ENCODE measurements at regions not wholly inside any gene's neighbourhood (a gene's known extent, or its start where the extent isn't known, plus 50 kb on each side); places are given as distances from the start of the nearest gene placed in this dataset.
"Not testable (repeated sequence)": the region's sequence is repeated elsewhere in the genome, so short reads cannot be mapped to it uniquely, and the experiment has no call there.

DNA sequence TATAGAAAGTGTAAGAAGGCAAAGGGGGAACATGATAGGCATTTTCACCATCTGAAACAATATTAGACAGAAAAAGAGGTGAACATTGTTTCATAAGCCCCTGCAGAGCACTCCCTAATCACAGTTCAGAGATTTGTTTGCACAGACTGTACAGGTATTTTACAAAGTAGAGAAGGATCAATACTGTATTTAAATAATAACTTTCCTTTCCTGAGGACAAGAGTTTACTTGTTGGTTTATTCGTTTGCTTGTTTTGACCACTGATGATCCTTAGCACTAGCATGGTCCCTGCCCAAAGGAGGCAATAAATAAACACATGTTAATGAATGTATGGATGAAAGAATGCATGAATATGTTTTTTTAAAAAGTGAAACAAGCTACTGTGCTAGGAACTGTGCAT is 690.1 kb upstream of the COBL start:
- DNase-seq: no peak

DNA sequence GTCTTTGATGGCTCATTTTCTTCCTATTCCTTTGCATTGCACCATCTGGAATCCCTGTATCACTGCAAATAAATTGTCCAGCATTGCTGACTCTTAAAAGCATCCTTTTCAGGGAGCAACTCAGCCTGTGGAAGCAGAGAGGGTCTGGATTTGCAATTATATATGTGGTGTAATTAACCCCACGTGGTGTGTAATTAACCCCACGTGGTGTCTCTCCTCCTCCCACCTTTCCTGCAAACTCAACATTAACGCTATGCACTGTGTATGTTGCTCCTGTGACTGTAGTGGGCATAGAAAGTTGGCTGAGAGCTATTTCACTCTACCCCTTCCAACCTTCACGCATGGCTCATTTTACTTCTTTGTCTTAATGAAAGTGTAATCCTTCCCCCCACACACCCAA is 689.0 kb upstream of the COBL start:
- no peak for DNase-seq

DNA sequence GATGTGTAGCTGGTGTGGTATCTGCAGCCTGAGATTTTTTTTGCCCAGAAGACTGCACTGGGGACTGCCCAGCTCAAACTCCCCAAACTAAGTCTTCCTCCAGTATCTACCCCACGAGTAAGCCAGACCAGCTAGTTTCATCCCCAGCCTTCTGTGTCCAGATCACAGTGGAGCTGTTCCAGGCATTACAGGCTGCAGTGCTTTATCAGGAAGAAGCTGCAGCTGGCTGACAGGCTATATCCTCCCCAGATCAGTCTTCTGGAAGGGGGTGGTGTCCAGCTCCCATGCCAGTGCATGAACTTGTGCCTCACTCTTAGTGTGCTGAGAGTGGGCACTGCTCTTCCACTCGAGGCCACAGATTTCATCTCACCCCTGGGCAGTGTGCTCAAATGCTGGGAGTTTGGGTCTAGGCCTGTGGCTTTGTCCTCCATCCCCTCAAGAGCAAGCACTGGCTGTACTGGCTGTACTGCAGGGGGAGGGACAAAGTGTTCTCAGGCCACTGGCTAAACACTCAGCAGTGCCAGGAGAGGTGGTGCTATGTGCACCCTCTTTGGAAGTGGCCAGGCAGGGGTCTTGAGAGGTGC is 679.1 kb upstream of the COBL start:
- DNase-seq: no peak

DNA sequence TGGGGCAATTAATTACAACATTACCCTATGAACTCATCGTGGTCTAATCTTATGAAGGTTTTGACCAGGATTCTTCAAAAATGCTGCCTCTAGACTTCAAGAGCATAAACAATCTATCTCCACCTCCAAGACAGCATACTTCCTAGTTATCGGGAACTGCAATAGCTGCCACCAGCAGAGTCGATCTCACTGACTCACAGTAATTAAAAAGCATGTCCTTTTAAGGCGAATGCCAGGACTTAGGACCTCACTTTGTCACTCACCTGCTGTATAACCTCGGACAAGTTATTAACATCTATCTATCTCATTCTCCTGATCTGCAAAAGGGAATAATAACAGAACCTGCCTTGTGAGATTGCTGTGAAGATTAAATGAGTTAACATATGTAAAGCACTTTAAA is 666.0 kb upstream of the COBL start:
- no peak for DNase-seq

DNA sequence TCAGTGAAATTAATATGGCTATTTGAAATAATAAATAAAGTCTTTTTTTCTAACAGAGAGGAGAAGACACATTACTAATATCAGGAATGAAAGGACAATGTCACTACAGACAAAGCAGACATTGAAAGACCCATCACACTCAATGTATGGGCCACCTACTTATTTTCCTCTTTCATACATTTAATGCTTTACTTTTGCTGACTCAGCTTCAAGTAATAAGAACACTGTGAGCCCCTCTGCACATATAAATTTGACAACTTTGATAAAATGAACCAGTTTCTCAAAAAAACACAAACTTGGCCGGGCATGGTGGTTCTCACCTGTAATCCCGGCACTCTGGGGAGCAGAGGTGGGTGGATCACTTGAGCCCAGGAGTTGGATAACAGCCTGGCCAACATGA is 664.2 kb upstream of the COBL start:
- DNase-seq: no peak

DNA sequence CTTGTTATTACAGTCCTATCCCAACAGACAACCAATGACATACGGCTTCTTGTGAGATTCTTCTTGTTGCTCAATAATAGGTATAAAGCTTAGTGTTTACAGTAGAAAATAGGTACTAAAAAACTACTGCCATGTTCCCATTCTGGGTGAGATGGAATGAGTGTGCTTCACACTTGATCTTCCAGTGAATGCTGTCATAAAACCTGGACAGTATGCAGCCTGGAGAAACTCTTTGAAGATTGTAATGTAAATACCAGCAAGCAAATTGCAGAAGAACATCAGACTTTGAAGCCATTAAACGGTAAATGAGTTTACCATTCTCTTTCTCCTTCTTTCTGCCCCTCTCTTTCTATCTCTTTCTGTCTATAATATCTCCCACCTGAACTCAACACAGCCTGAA is 663.7 kb upstream of the COBL start:
- DNase-seq: no peak

DNA sequence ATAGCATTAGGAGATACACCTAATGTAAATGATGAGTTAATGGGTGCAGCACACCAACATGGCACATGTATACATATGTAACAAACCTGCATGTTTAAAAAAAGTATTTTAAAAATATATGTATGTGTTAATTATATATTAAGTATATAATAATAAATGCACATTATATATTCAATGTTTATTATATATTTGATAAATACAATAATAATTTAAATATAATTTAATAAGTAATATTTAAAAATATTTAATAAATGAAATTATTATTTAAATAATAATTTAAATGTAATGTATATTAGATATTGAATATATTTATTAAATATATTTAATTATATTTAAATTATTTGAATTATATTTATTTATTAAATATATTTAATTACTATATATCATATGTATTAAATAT is 661.3 kb upstream of the COBL start:
- no peak for DNase-seq

DNA sequence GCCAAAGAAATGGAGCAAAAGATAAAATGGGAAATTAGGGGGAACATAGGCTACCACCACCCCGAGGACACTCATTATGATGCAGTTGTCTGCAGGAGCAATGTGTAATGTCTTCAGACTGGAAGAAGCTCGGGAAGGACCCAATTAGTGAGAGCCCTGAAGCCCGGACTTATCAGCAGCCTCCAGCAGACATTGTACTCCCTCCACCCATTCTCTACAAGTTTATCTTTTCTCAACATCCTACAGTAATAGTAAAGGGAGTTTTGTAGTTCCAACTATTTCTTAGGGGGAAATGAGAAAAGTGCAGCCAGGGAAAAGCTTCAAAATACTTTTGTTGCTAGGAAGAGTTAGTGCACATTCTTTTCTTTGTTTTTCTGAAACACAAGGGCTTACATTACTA is 657.3 kb upstream of the COBL start:
- no peak for DNase-seq

DNA sequence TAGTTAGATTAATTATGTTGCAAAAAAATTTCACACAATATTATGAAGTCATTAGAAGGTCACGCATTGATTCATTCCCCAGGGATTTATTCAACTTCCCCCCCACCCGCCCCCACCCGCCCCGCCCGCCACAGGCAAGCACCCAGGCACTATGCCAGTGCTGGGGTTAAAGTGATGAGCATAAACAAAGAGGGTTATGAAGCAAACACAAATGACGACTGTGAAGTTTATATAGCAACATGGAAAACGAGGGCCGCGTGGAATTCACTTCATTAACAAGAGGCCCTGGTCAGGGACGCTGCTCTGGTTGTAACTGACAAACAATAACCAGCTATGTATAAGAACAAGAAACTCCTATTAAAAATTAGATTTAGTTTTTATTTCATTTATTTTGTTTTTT is 656.5 kb upstream of the COBL start:
- DNase-seq: no peak

DNA sequence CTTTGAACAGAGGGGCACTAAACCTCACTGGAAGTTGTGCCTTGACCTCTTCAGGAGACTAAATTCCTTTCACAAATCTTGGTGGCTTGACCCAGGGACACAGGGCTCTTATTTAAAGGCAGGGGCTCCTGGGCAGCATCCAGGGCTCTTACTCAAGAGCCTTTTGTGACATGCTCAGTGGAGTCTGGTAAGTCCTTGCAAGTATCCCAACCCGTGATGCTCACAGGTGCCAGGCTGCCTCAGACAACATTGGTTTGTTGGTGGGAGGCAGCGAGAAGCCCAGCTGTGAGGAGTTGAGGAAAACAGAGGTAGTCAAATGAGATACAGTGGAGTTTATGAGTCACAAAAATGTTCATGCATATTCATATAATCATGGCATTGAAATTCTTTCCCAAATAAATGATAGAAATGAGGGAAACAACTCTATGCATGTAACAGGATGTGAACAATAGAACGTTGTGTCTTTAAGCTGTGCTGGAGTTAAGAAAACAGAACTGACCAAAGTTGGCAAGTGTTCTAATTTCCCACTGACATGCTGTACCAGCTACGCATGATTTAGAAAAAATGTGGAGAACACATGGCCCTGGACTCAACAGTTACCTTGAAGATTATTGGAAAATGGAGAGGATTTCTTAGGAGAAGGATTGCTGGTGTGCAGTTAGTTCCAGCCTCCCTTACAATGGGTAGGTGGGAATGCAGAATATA is 654.5 kb upstream of the COBL start:
- no peak for DNase-seq

DNA sequence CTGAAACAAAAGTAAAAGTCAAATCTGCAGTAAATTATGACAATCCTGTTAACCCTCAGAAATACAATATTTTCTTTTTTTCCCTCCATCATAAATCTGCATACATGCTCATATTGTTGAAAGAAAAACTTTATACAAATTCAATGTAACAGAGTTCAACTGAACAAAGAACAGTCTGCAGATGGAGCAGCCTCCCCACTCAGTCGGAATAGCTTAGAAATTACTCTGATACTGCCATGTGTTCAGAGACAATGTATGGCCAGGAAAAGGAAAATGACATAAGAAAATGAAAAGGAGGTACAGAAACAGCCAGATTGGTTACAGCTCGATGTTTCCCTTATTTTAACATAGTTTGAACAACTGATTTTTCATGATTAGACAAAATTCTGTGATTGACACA is 651.9 kb upstream of the COBL start:
- DNase-seq: no peak

DNA sequence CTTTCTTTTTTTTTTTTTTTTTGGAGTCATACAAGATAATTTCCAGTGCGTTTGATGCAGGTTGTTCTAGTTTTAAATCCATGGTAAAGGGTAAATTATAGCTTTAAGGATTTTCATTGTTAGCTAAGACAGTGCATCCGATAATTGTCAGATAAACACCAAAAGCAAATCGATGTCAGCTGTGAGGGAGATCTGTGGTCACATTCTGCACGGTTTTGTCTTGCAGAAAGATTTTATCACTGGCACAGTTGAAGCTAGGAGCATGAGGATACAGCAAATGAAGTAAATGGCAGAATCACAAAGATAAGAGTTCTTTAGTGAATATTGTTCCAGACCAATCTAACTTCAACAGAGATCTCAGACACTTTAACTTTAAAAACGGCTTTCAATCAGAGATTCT is 648.8 kb upstream of the COBL start:
- no peak for DNase-seq

DNA sequence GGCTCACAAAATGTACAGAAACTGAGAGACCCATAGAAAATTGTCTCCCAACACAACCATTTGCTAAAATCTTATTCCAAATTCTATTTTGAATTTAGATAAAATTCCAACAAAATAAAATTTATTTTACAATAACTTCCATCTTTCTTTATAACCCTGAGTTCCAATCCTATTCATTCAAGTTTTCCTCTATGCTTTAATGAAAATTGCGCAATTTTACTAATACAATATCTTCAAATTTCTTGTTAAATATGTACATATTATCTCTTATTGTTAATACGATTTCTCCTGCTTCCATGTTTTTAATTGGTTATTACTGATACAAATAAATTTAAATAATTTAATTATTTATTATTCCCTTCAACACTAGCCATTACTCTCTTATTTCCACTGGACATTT is 645.2 kb upstream of the COBL start:
- DNase-seq: no peak

DNA sequence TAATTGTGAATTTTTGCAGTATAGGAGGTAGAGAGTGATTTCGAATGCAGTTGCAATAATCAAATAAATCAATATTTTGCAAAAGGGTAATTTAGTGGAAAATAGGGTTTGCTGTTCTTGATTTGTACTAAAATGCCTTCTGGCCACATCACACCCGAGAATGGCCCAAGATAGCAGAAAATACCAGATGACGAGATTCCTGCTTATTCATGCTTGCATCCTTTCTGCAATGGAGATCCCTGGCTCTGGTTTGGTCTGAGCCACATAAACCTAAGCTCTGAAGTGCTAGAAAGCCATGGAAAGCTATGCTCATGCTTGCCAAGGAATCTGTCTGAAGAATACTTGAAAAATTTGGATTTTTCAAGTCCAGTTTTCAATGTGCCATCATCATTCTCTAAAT is 634.2 kb upstream of the COBL start:
- DNase-seq: no peak

DNA sequence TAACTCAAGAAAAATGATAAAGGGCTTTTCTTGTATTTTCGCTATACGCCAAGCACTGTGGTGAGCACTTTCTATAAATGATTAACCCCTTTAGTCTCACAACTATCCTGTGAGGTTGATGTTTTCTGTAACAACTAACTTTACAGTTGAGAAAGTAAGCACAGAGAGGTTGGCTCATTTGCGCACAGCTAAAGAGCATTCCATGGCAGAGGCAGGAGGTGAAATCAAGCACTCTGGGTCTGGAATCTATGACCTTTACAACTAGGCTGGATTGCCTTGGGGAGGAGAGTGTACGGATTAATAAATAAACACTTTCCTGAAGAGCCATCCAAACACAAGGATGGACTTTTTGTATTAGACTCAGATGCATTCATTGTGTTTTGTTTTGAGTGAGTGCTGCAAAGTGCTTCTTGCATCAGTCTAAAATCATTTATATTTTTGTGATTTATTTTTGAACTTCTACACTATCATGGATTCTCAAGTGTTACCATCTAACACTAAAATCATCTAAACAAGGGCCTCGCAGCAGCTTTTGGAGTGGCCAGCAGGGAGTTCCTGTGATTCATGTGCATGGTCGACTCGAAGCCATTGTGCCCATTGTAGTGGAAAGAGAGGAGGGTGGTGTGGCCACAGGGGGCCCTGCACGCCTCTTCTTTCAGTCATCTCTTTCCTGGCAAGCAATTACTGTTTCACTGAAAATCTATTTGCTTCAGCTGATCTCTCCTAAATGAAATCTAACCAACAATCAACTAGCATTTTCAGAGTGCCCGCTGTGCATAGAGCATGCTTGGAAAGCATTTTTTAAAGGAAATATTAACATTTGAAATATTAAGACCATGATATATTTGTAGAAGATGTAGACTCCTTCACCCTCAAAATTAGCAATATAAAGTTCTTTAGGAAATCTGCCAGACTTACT is 633.4 kb upstream of the COBL start:
- DNase-seq: no peak

DNA sequence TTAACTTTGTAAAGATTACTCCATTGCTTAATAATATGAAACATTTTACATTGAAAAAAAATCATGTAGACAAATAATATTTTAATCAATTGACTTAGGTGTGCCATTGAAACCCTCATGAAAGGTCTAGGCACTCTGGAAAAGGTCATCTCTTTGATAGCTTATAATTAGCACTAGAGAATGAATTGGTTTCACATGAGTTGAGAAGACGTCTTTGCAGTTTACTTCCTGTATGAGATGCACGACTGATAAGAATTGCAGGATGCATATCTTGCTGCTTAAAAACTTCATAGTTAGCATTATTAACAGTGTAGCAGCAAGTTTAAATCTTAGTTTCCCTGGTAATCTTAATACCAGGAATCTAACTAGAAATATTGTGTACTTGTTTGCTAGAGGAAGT is 614.2 kb upstream of the COBL start:
- no peak for DNase-seq

DNA sequence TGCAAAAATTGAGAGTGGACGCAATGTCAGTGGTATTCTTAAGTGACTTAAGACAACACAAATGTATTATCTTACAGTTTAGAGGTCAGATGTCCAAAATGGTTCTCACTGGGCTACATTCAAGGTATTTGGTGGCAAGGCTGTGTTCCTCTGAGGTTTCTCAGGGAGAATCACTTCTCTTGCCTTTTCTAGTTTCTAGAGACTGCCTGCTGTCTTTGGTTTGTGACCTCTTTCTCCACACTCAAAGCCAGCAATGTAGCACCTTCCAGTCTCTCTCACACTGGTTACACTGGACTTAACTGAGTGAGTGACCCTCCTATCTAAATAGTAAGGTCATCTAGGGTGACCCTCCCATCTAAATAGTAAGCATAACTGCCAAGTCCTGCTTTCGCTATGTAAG is 613.2 kb upstream of the COBL start:
- DNase-seq: no peak

DNA sequence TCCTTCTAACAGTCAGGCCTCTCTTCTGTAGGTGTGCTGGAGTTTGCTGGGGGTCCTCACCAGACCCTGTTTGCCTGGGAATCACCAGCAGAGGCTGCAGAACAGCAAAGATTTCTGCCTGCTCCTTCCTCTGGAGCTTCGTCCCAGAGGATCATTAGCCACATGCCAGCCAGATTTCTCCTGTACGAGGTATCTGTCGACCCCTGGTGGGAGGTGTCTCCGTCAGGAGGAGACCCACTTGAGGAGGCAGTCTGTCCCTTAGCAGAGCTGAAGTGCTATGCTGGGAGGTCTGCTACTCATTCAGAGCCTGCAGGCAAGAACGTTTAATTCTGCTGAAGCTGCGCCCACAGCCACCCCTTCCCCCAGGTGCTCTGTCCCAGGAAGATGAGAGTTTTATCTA is 611.1 kb upstream of the COBL start:
- no peak for DNase-seq

DNA sequence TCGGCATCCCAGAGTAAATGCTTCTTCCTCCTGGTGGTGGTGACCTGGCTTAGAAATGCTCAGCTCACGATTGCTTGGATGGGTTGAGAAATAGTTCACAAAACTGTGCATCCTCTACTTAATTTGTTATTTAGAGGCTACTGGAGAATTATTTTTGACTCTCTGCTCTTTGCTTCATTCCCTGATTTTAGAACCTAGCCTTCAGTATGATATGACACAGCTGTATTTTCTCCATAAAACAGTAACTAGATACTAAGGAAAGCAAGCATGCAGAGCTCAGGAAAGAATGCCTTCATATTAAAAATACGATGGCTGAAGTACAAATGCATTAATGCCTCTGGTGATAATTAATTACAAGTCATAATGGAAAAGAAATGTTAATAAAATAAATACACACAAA is 602.0 kb upstream of the COBL start:
- DNase-seq: no peak

DNA sequence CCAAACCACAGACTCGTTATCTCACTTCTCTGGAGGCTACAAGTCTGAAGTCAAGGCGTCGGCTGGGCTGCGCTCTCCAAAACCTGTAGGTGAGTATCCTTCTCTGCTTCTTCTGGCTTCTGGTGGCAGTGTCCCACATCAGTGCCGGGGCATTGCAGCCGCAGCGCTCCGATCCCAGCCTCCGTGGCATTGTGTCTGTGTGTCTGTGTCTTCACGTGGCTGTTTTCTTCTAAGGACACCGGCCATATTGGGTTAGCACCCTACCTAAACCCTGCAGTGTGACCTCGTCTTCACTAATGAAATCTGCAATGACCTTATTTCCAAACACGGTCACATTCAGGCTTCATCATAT is 584.9 kb upstream of the COBL start:
- no peak for DNase-seq

DNA sequence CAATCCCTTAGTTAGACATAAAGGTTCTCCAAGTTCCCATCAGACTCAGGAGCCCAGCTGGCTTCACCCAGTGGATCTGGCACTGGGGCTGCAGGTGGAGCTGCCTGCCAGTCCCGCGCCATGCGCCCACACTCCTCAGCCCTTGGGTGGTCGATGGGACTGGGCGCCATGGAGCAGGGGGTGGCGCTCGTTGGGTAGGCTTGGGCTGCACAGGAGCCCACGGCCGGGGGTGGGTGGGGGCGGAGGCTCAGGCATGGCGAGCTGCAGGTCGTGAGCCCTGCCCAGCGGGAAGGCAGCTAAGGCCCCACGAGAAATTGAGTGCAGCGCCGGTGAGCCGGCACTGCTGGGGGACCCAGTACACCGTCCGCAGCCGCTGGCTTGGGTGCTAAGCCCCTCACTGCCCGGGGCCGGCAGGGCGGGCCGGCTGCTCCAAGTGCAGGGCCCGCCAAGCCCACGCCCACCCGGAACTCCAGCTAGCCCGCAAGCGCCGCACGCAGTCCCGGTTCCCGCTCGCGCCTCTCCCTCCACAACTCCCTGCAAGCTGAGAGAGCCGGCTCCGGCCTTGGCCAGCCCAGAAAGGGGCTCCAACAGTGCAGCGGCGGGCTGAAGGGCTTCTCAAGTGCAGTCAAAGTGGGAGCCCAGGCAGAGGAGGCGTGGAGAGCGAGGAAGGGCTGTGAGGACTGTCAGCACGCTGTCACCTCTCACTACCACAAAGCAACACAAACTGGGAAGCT is 584.3 kb upstream of the COBL start:
- DNase-seq: not testable (repeated sequence)

DNA sequence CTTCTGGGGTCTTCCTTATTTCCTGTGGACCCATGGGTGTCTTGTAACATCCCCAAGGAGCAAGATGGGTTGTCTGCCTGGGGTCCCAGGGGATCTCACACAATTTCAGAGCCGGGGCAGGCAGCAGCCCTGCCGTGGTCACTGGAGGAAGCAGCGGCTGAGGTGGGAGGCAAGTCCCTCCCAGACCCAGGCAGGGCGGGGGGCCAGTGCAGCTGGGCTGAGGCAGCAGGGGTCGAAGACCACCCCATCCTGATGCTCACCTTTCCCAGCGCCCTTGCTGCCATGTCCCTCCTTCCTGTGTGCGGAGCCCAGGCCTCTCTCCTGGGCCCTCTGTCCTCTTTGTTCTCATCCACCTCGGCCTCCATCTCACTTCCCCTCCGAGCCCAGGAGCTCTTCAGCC is 583.0 kb upstream of the COBL start:
- no peak for DNase-seq

DNA sequence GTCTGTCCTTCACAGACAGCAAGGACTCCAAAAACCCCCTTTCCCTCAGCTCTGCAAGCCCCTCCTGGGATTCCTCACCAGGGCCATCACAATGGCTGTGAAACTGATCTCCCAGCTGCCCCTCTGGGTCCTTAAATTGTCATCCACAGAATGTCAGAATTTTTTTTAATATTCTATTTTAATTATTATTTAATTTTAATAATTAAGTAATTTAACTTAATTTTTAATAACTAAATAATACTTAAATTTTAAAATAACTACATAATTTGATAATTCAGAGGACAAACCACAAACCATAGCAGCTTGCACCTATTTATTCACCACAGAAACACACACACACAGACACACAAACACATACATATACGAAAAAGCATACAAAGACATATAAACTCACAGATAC is 565.8 kb upstream of the COBL start:
- DNase-seq: no peak

DNA sequence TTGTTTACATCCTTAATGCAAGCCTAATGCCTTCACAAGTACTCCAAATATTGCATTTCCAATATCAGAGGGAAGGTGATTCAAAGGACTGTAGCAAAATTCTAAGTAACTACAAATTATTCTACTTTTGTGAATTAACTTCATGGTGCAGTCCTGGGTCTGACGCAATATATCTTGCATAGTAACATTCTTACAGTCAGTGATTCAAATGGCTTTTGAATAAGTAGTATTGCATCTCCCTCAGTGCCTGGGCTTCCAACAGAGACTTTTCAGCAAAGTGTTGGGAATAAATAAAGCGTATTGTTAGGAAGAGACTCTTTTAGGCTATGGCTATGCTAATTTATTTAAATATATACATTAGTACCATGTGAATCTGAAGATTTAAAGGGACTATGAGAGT is 564.7 kb upstream of the COBL start:
- DNase-seq: no peak
